ENCODE measurements at regions not wholly inside any gene's neighbourhood (a gene's known extent, or its start where the extent isn't known, plus 50 kb on each side); places are given as distances from the start of the nearest gene placed in this dataset.

GRCh38 chr1:79785561-79785960, 779.0 kb upstream of the ADGRL4 start:
- no peaks in the 10 kb centered on the region for H3K27me3 ChIP-seq
- no peak for TF ChIP-seq CTCF (IDR thresholded peaks at IDR 0.05)

GRCh38 chr1:79781261-79781660, 774.7 kb upstream of the ADGRL4 start:
- no peaks in the 10 kb centered on the region for H3K27me3 ChIP-seq
- no peaks in the 10 kb centered on the region for H3K9me3 ChIP-seq
- H3K4me3 ChIP-seq (ENCODE audit: low read depth in 1 of 2, low read length in 1 of 2), result no peak overlapping the region
- TF ChIP-seq CTCF (IDR thresholded peaks at IDR 0.05), result no peak
- no peaks in the 10 kb centered on the region for H3K36me3 ChIP-seq
- H3K4me1 ChIP-seq (ENCODE audit: control insufficient read depth in 1 of 2, insufficient read depth in 1 of 2, low read depth in 1 of 2, low read length in 1 of 2), result no peaks in the 10 kb centered on the region
- H3K27ac ChIP-seq, result no peak overlapping the region

More at GRCh38 chr1:79785561-79785960, 779.0 kb upstream of the ADGRL4 start:
- Histone ChIP-seq H3K4me3 (ENCODE audit: low read depth in 1 of 2, low read length in 1 of 2) (no peak overlapping the region), H3K36me3 (no peaks in the 10 kb centered on the region), H3K27ac (no peak overlapping the region), H3K9me3 (no peaks in the 10 kb centered on the region), H3K4me1 (ENCODE audit: control insufficient read depth in 1 of 2, insufficient read depth in 1 of 2, low read depth in 1 of 2, low read length in 1 of 2) (no peaks in the 10 kb centered on the region)

- no peak for TF ChIP-seq CTCF (IDR thresholded peaks at IDR 0.05)
- H3K27me3 ChIP-seq, result no peaks in the 10 kb centered on the region
Observed at GRCh38 chr1:79777481-79778219, 771.1 kb upstream of the ADGRL4 start.

GRCh38 chr1:79775402-79775801, 768.9 kb upstream of the ADGRL4 start:
- no peak for TF ChIP-seq CTCF (IDR thresholded peaks at IDR 0.05)

More at GRCh38 chr1:79777481-79778219, 771.1 kb upstream of the ADGRL4 start:
- Histone ChIP-seq H3K4me1 (ENCODE audit: control insufficient read depth in 1 of 2, insufficient read depth in 1 of 2, low read depth in 1 of 2, low read length in 1 of 2) (no peaks in the 10 kb centered on the region), H3K9me3 (no peaks in the 10 kb centered on the region), H3K27ac (no peak overlapping the region), H3K4me3 (ENCODE audit: low read depth in 1 of 2, low read length in 1 of 2) (no peak overlapping the region), H3K36me3 (no peaks in the 10 kb centered on the region)

GRCh38 chr1:79773385-79773784, 766.9 kb upstream of the ADGRL4 start:
- H3K4me3 ChIP-seq (ENCODE audit: low read depth in 1 of 2, low read length in 1 of 2), result no peak overlapping the region
- no peaks in the 10 kb centered on the region for H3K36me3 ChIP-seq
- no peak for TF ChIP-seq CTCF (IDR thresholded peaks at IDR 0.05)
- H3K27ac ChIP-seq, result no peak overlapping the region
- no peaks in the 10 kb centered on the region for H3K9me3 ChIP-seq
- H3K27me3 ChIP-seq, result no peaks in the 10 kb centered on the region
- no peaks in the 10 kb centered on the region for H3K4me1 ChIP-seq (ENCODE audit: control insufficient read depth in 1 of 2, insufficient read depth in 1 of 2, low read depth in 1 of 2, low read length in 1 of 2)

More at GRCh38 chr1:79775402-79775801, 768.9 kb upstream of the ADGRL4 start:
- Histone ChIP-seq H3K4me1 (ENCODE audit: control insufficient read depth in 1 of 2, insufficient read depth in 1 of 2, low read depth in 1 of 2, low read length in 1 of 2) (no peaks in the 10 kb centered on the region), H3K36me3 (no peaks in the 10 kb centered on the region), H3K4me3 (ENCODE audit: low read depth in 1 of 2, low read length in 1 of 2) (no peak overlapping the region), H3K27ac (no peak overlapping the region), H3K9me3 (no peaks in the 10 kb centered on the region), H3K27me3 (no peaks in the 10 kb centered on the region)

Data from neutrophil (primary cell).